Left lung (tissue), 4 donors: ENCODE measurements at regions not wholly inside any gene's neighbourhood (a gene's known extent, or its start where the extent isn't known, plus 50 kb on each side); places are given as distances from the start of the nearest gene placed in this dataset.

Experiments used
- ATAC-seq: fragments of 200-7000 bp; cut with Tn5 transposase; one replicate; pipeline ENCODE4 v1.9.1; 2020; ENCODE audit warnings: moderate library complexity
- DNase-seq, 4 donors: peaks; one replicate each; pipeline ENCODE4 v3.0.0-alpha.2; 2013 to 2020
- H3K27ac ChIP-seq, 2 donors: fragments of 200-600 bp; sonication (generic) in 1 of 2; one replicate each; pipeline versions ENCODE4 v1.5.0 to v1.8.0; 2020 to 2021
- H3K27me3 ChIP-seq, 2 donors: fragments of 200-600 bp; sonication (generic) in 1 of 2; one replicate each; pipeline versions ENCODE4 v1.5.0 to v1.8.0; 2020 to 2021
- H3K36me3 ChIP-seq, 2 donors: fragments of 200-600 bp; sonication (generic) in 1 of 2; one replicate each; pipeline versions ENCODE4 v1.5.0 to v1.8.0; 2020 to 2021
- H3K4me1 ChIP-seq, 2 donors: fragments of 200-600 bp; one replicate each; pipeline ENCODE4 v1.8.0; 2021
- H3K4me3 ChIP-seq, 2 donors: fragments of 200-600 bp; sonication (generic) in 1 of 2; one replicate each; pipeline versions ENCODE4 v1.5.0 to v1.8.0; 2020 to 2021; ENCODE audit warnings: mild to moderate bottlenecking in 1 of 2
- H3K9me3 ChIP-seq, 2 donors: fragments of 200-600 bp; sonication (generic) in 1 of 2; one replicate each; pipeline versions ENCODE4 v1.5.0 to v1.8.0; 2020 to 2021
- intact Hi-C, 2 donors: fragments of 100-400 bp; cut with DNase I; formaldehyde crosslinking; loops; one replicate each; pipeline versions ENCODE4 v1.11.2 to v1.14.2; 2022
- TF ChIP-seq, protein P1 (sequence below), 2 donors: fragments of 200-600 bp; sonication (generic) in 1 of 2; IDR thresholded peaks; one replicate each; pipeline versions ENCODE4 v1.5.0 to v1.8.0; 2021; ENCODE audit warnings: antibody characterized with exemption in 2 of 2
- donor health status: DM: no; HTN: yes; CAD: no.
- donor health status: DM: no; HTN: no; CAD: no.

- TF ChIP-seq, protein P1, sequence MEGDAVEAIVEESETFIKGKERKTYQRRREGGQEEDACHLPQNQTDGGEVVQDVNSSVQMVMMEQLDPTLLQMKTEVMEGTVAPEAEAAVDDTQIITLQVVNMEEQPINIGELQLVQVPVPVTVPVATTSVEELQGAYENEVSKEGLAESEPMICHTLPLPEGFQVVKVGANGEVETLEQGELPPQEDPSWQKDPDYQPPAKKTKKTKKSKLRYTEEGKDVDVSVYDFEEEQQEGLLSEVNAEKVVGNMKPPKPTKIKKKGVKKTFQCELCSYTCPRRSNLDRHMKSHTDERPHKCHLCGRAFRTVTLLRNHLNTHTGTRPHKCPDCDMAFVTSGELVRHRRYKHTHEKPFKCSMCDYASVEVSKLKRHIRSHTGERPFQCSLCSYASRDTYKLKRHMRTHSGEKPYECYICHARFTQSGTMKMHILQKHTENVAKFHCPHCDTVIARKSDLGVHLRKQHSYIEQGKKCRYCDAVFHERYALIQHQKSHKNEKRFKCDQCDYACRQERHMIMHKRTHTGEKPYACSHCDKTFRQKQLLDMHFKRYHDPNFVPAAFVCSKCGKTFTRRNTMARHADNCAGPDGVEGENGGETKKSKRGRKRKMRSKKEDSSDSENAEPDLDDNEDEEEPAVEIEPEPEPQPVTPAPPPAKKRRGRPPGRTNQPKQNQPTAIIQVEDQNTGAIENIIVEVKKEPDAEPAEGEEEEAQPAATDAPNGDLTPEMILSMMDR (IDR thresholded peaks at IDR 0.05), result no peak
- Histone ChIP-seq H3K27ac (no peak overlapping the region), H3K9me3 (peaks cover 0 to 51% of the 10 kb centered on the region in 2 donors), H3K36me3 (no peaks in the 10 kb centered on the region), H3K27me3 (no peaks in the 10 kb centered on the region), H3K4me3 (no peak overlapping the region), H3K4me1 (no peaks in the 10 kb centered on the region)
- DNase-seq (no peak), ATAC-seq (no peak)
- intact Hi-C loops, result no loop called here
Observed at GRCh38 chr21:31482460-31482859, 138.4 kb upstream of the TIAM1 start.

GRCh38 chr21:31480228-31480627 is 136.2 kb upstream of the TIAM1 start:
- intact Hi-C loops, result no loop called here

GRCh38 chr21:31479714-31480113 is 135.7 kb upstream of the TIAM1 start:
- H3K27ac ChIP-seq, result no peak overlapping the region
- peaks cover 0 to 35% of the 10 kb centered on the region in 2 donors for H3K9me3 ChIP-seq
- no peaks in the 10 kb centered on the region for H3K4me1 ChIP-seq
- intact Hi-C loops, result no loop called here
- H3K27me3 ChIP-seq, result no peaks in the 10 kb centered on the region
- ATAC-seq (no peak), DNase-seq (no peak)
- TF ChIP-seq, protein P1 (IDR thresholded peaks at IDR 0.05), result no peak
- no peak overlapping the region for H3K4me3 ChIP-seq
- no peaks in the 10 kb centered on the region for H3K36me3 ChIP-seq

More at GRCh38 chr21:31480228-31480627, 136.2 kb upstream of the TIAM1 start:
- Histone ChIP-seq H3K27me3 (no peaks in the 10 kb centered on the region), H3K9me3 (peaks cover 0 to 39% of the 10 kb centered on the region in 2 donors), H3K4me3 (no peak overlapping the region), H3K4me1 (no peaks in the 10 kb centered on the region), H3K27ac (no peak overlapping the region), H3K36me3 (no peaks in the 10 kb centered on the region)
- ATAC-seq (no peak), DNase-seq (no peak)
- TF ChIP-seq, protein P1 (IDR thresholded peaks at IDR 0.05), result no peak

DNA sequence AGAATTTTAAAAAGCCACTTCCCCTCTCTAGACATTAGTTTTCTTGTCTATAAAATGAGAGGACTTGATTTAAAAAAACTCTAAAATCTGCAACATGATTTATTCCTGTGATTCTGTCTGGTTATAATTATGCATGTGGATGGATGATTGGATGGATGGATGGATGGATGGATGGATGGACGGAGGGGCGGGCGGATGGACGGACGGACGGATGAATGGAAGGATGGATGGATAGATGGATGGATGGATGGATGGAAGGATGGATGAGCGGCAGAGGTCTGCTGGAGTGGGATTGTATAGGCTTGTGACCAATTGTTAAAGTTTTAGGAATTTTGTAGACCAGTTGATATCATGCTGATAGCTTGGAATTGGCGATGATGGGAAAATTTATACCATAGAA is 135.2 kb upstream of the TIAM1 start:
- intact Hi-C loops, result no loop called here
- no peaks in the 10 kb centered on the region for H3K36me3 ChIP-seq
- H3K4me3 ChIP-seq, result no peak overlapping the region
- no peak overlapping the region for H3K27ac ChIP-seq
- ATAC-seq (no peak), DNase-seq (no peak)
- no peaks in the 10 kb centered on the region for H3K27me3 ChIP-seq
- no peaks in the 10 kb centered on the region for H3K4me1 ChIP-seq
- H3K9me3 ChIP-seq, result peaks cover 0 to 30% of the 10 kb centered on the region in 2 donors
- TF ChIP-seq, protein P1 (IDR thresholded peaks at IDR 0.05), result no peak

DNA sequence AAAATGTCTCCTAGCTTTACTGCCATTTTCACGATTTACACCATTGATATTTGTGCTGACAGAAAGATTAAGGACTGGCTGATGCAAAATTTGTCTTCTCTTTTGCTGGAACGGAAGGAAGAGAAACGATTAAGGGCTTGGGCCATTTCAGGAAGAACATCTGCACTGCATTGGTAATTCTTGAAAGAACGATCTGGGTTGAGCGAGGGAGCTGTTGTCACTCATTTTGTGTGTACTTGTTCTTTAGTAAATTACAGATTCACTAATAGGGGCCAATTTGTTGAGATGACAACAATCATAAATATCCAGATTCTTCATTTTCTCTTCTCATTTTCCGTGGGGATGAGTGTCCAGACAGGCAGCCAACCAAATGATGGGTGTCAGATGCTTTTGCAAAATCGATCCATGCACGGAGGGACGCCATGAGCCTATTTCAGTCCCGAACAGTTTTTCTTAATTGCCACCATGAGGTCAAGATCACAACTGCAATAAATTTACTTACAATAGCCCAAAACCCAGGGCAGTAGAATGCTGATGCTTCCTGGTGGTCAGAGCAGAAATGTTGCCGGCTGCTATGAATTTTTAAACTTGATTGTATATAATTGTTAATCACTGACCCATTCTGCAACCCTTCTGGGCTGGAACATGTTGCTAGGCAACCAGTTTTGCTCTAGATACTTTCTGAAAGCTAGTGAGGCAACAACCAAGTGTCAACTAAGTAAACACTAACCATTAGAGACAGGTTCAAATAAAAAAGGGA is 132.4 kb upstream of the TIAM1 start:
- peaks cover 0 to 10% of the 10 kb centered on the region in 2 donors for H3K9me3 ChIP-seq
- no peaks in the 10 kb centered on the region for H3K36me3 ChIP-seq
- H3K27me3 ChIP-seq, result no peaks in the 10 kb centered on the region
- ATAC-seq (no peak), DNase-seq (peak in 1 of 4 donors; percentile 36)
- intact Hi-C loops, result no loop called here
- TF ChIP-seq, protein P1 (IDR thresholded peaks at IDR 0.05), result no peak
- no peak overlapping the region for H3K4me3 ChIP-seq
- H3K27ac ChIP-seq, result no peak overlapping the region
- H3K4me1 ChIP-seq, result no peaks in the 10 kb centered on the region
